Mesendoderm (in vitro differentiated cells): ENCODE measurements at regions not wholly inside any gene's neighbourhood (a gene's known extent, or its start where the extent isn't known, plus 50 kb on each side); places are given as distances from the start of the nearest gene placed in this dataset.

ENCODE experiments used
- DNase-seq: peaks from one replicate; pipeline ENCODE4 v3.0.0; 2013
- H2AK5ac ChIP-seq: 2 replicates; pipeline ENCODE4 v1.6.1; 2013; ENCODE audit warnings: low read length, inconsistent platforms
- H2BK120ac ChIP-seq: 2 replicates; pipeline ENCODE4 v1.6.1; 2013; ENCODE audit warnings: low read depth, mild to moderate bottlenecking, low read length, moderate library complexity, mixed read lengths
- H2BK15ac ChIP-seq: replicated peaks from 2 replicates; pipeline ENCODE4 v1.6.1; 2013; ENCODE audit warnings: low read depth, mild to moderate bottlenecking, moderate library complexity
- H2BK5ac ChIP-seq: 2 replicates; pipeline ENCODE4 v1.6.1; 2013; ENCODE audit warnings: low read length, inconsistent platforms
- H3K18ac ChIP-seq: 2 replicates; pipeline ENCODE4 v1.6.1; 2013; ENCODE audit warnings: mild to moderate bottlenecking, low read length, mixed read lengths
- H3K23ac ChIP-seq: one replicate; pipeline ENCODE4 v1.6.1; 2013; ENCODE audit warnings: low read length
- H3K27ac ChIP-seq: 2 replicates; pipeline ENCODE4 v1.5.1; 2013; ENCODE audit warnings: low read depth, mild to moderate bottlenecking, inconsistent platforms, low read length, moderate library complexity
- H3K27me3 ChIP-seq: 2 replicates; pipeline ENCODE4 v1.6.1; 2013; ENCODE audit warnings: low read length, control low read depth, mild to moderate bottlenecking, inconsistent platforms; ENCODE audit not compliant: insufficient read depth, poor library complexity
- H3K36me3 ChIP-seq: 2 replicates; pipeline ENCODE4 v1.6.1; 2013; ENCODE audit warnings: low read length, inconsistent platforms; ENCODE audit not compliant: control insufficient read depth, insufficient read depth
- H3K4ac ChIP-seq: one replicate; pipeline ENCODE4 v1.6.1; 2013; ENCODE audit warnings: low read depth, mild to moderate bottlenecking, low read length, moderate library complexity
- H3K4me1 ChIP-seq: 2 replicates; pipeline ENCODE4 v1.6.1; 2013; ENCODE audit warnings: low read depth, low read length, inconsistent platforms; ENCODE audit not compliant: control insufficient read depth
- H3K4me2 ChIP-seq: 2 replicates; pipeline ENCODE4 v1.6.1; 2013; ENCODE audit warnings: low read length
- H3K4me3 ChIP-seq: 2 replicates; pipeline ENCODE4 v1.5.1; 2013; ENCODE audit warnings: mild to moderate bottlenecking, low read length
- H3K56ac ChIP-seq: one replicate; pipeline ENCODE4 v1.6.1; 2013; ENCODE audit warnings: low read length
- H3K79me1 ChIP-seq: 2 replicates; pipeline ENCODE4 v1.6.1; 2013; ENCODE audit warnings: low read length, inconsistent platforms
- H3K79me2 ChIP-seq: 2 replicates; pipeline ENCODE4 v1.6.1; 2013; ENCODE audit warnings: mild to moderate bottlenecking, low read length; ENCODE audit not compliant: control insufficient read depth, insufficient read depth
- H3K9ac ChIP-seq: 2 replicates; pipeline ENCODE4 v1.6.1; 2013; ENCODE audit warnings: low read length, inconsistent platforms
- H4K5ac ChIP-seq: one replicate; pipeline ENCODE4 v1.6.1; 2013; ENCODE audit warnings: low read length
- H4K8ac ChIP-seq: one replicate; pipeline ENCODE4 v1.6.1; 2013; ENCODE audit warnings: low read depth, mild to moderate bottlenecking, control low read depth, low read length, moderate library complexity
- WGBS: extraction: QIAGEN DNeasy Blood & Tissue Kit; methylation state at CpG from one replicate; pipeline ENCODE4 v1.1.7; 2013; ENCODE audit warnings: low lambda C conversion rate, missing lambda C conversion rate; ENCODE audit not compliant: insufficient coverage; ENCODE audit errors: extremely low coverage; 5-methylcytosine and 5-hydroxymethylcytosine counted together

- H2BK15ac ChIP-seq: no peak overlapping the region
- H3K79me1 ChIP-seq: no peaks in the 10 kb centered on the region
- H2BK5ac ChIP-seq: peak overlapping the region; percentile 92
- H3K27ac ChIP-seq: no peak overlapping the region
- H3K23ac ChIP-seq: no peak overlapping the region
- H4K8ac ChIP-seq: no peak overlapping the region
- H3K36me3 ChIP-seq: no peaks in the 10 kb centered on the region
- no peaks in the 10 kb centered on the region for H3K27me3 ChIP-seq
- H2AK5ac ChIP-seq: no peak overlapping the region
- peak overlapping the region; percentile 55 for H3K4ac ChIP-seq
- H3K4me1 ChIP-seq: peaks cover 18% of the 10 kb centered on the region
- peak overlapping the region; percentile 61 for H3K56ac ChIP-seq
- peak overlapping the region; percentile 93 for H2BK120ac ChIP-seq
- H3K9ac ChIP-seq: no peak overlapping the region
- H3K79me2 ChIP-seq: no peaks in the 10 kb centered on the region
- peak overlapping the region; percentile 86 for H3K18ac ChIP-seq
- DNase-seq: no peak
- no peak overlapping the region for H4K5ac ChIP-seq
- H3K4me2 ChIP-seq: no peak overlapping the region
- no peak overlapping the region for H3K4me3 ChIP-seq
These were observed 200.0 kb upstream of the TAS2R1 start for GRCh38 chr5:9830184-9830583.

GRCh38 chr5:9829621-9830020 lies 199.5 kb upstream of the TAS2R1 start:
- peak overlapping the region; percentile 79 for H3K56ac ChIP-seq
- H3K4ac ChIP-seq: peak overlapping the region; percentile 97
- H3K36me3 ChIP-seq: no peaks in the 10 kb centered on the region
- H3K79me1 ChIP-seq: no peaks in the 10 kb centered on the region
- H3K27me3 ChIP-seq: no peaks in the 10 kb centered on the region
- H4K5ac ChIP-seq: peak overlapping the region; percentile 81
- peak overlapping the region; percentile 98 for H2BK5ac ChIP-seq
- H3K79me2 ChIP-seq: no peaks in the 10 kb centered on the region
- H4K8ac ChIP-seq: no peak overlapping the region
- H3K18ac ChIP-seq: peak overlapping the region; percentile 95
- no CpG with 5 or more reads among the region's 2 CpGs for WGBS
- peak; percentile 99 for DNase-seq
- peak overlapping the region; percentile 96 for H3K27ac ChIP-seq
- H3K9ac ChIP-seq: peak overlapping the region; percentile 46
- peak overlapping the region; percentile 35 for H2AK5ac ChIP-seq
- no peak overlapping the region for H3K4me2 ChIP-seq
- H2BK120ac ChIP-seq: peak overlapping the region; percentile 68
- H3K23ac ChIP-seq: no peak overlapping the region
- peaks cover 15% of the 10 kb centered on the region for H3K4me1 ChIP-seq
- no peak overlapping the region for H2BK15ac ChIP-seq
- H3K4me3 ChIP-seq: no peak overlapping the region

GRCh38 chr5:9820691-9821449 lies 190.7 kb upstream of the TAS2R1 start:
- Histone ChIP-seq H3K56ac (no peak overlapping the region), H3K27me3 (no peaks in the 10 kb centered on the region), H3K79me2 (no peaks in the 10 kb centered on the region), H4K8ac (no peak overlapping the region), H4K5ac (no peak overlapping the region), H3K27ac (no peak overlapping the region), H3K18ac (peak overlapping the region; percentile 7), H3K4me2 (no peak overlapping the region), H2BK15ac (no peak overlapping the region), H3K9ac (no peak overlapping the region), H3K79me1 (no peaks in the 10 kb centered on the region), H2AK5ac (peak overlapping the region; percentile 39), H2BK120ac (no peak overlapping the region), H2BK5ac (no peak overlapping the region), H3K4me1 (no peaks in the 10 kb centered on the region), H3K4me3 (no peak overlapping the region), H3K36me3 (no peaks in the 10 kb centered on the region), H3K23ac (no peak overlapping the region), H3K4ac (peak overlapping the region; percentile 48)
- DNase-seq: no peak
- WGBS: no CpG with 5 or more reads among the region's 4 CpGs

GRCh38 chr5:9818340-9818845 lies 188.2 kb upstream of the TAS2R1 start:
- peak overlapping the region; percentile 4 for H2BK120ac ChIP-seq
- H4K5ac ChIP-seq: no peak overlapping the region
- no peaks in the 10 kb centered on the region for H3K27me3 ChIP-seq
- no peak overlapping the region for H3K9ac ChIP-seq
- no peak overlapping the region for H3K23ac ChIP-seq
- no peaks in the 10 kb centered on the region for H3K79me2 ChIP-seq
- no peaks in the 10 kb centered on the region for H3K4me1 ChIP-seq
- H3K4me2 ChIP-seq: no peak overlapping the region
- WGBS: no CpG with 5 or more reads among the region's 2 CpGs
- H3K18ac ChIP-seq: peak overlapping the region; percentile 20
- H3K27ac ChIP-seq: no peak overlapping the region
- peak overlapping the region; percentile 85 for H3K4ac ChIP-seq
- DNase-seq: no peak
- H2AK5ac ChIP-seq: peak overlapping the region; percentile 96
- H2BK5ac ChIP-seq: peak overlapping the region; percentile 52
- no peaks in the 10 kb centered on the region for H3K79me1 ChIP-seq
- H2BK15ac ChIP-seq: no peak overlapping the region
- no peak overlapping the region for H3K56ac ChIP-seq
- H4K8ac ChIP-seq: no peak overlapping the region
- H3K4me3 ChIP-seq: no peak overlapping the region
- no peaks in the 10 kb centered on the region for H3K36me3 ChIP-seq

- no peaks in the 10 kb centered on the region for H3K36me3 ChIP-seq
- no peaks in the 10 kb centered on the region for H3K4me1 ChIP-seq
- H3K27ac ChIP-seq: no peak overlapping the region
- no peak overlapping the region for H4K5ac ChIP-seq
- no peak overlapping the region for H2BK15ac ChIP-seq
- H4K8ac ChIP-seq: no peak overlapping the region
- no peaks in the 10 kb centered on the region for H3K79me1 ChIP-seq
- no peak overlapping the region for H3K56ac ChIP-seq
- H3K4me2 ChIP-seq: no peak overlapping the region
- H3K79me2 ChIP-seq: no peaks in the 10 kb centered on the region
- DNase-seq: no peak
- H3K4me3 ChIP-seq: no peak overlapping the region
- no peak overlapping the region for H3K4ac ChIP-seq
- H2AK5ac ChIP-seq: no peak overlapping the region
- no peak overlapping the region for H2BK5ac ChIP-seq
- H3K9ac ChIP-seq: no peak overlapping the region
- no peak overlapping the region for H2BK120ac ChIP-seq
- no peak overlapping the region for H3K23ac ChIP-seq
- no CpG with 5 or more reads among the region's 4 CpGs for WGBS
- no peak overlapping the region for H3K18ac ChIP-seq
- H3K27me3 ChIP-seq: no peaks in the 10 kb centered on the region
These were observed 187.7 kb upstream of the TAS2R1 start for GRCh38 chr5:9817819-9818218.

GRCh38 chr5:9815051-9815450 lies 184.9 kb upstream of the TAS2R1 start:
- Histone ChIP-seq H3K36me3 (no peaks in the 10 kb centered on the region), H3K9ac (no peak overlapping the region), H3K27ac (no peak overlapping the region), H3K27me3 (no peaks in the 10 kb centered on the region), H3K4me2 (no peak overlapping the region), H3K4me1 (no peaks in the 10 kb centered on the region), H4K8ac (no peak overlapping the region), H3K79me1 (no peaks in the 10 kb centered on the region), H2BK15ac (no peak overlapping the region), H2BK5ac (no peak overlapping the region), H4K5ac (no peak overlapping the region), H3K79me2 (no peaks in the 10 kb centered on the region), H3K4me3 (no peak overlapping the region), H2BK120ac (no peak overlapping the region), H2AK5ac (no peak overlapping the region), H3K4ac (no peak overlapping the region), H3K18ac (no peak overlapping the region), H3K23ac (no peak overlapping the region), H3K56ac (no peak overlapping the region)
- DNase-seq: peak; percentile 92
- no CpG with 5 or more reads among the region's 1 CpG for WGBS
